Activated CD8-positive, alpha-beta memory T cell treated with anti-CD3 and anti-CD28 coated beads, Interleukin-2, amount 10 ng/mL, durations not matched to agents 7 days and 5 days (primary cell): ENCODE measurements at regions not wholly inside any gene's neighbourhood (a gene's known extent, or its start where the extent isn't known, plus 50 kb on each side); places are given as distances from the start of the nearest gene placed in this dataset.
A peak's percentile ranks its signal among the peaks of the same experiment; 100 is the strongest.
"Not testable (repeated sequence)": the region's sequence is repeated elsewhere in the genome, so short reads cannot be mapped to it uniquely, and the experiment has no call there.

ENCODE experiments used
- ATAC-seq: fragments of 150-1000 bp; cut with Tn5 transposase; one replicate; pipeline ENCODE4 v1.10.0; 2021; ENCODE audit warnings: moderate library complexity
- CTCF ChIA-PET: fragments of 350-600 bp; sonication (Branson Sonifier 250); formaldehyde crosslinking; loops from one replicate; lab custom pipeline; 2021; ENCODE audit warnings: antibody characterized with exemption; lab: Charles Lee
- DNase-seq: peaks from one replicate; pipeline ENCODE4 v3.0.0-alpha.2; 2020
- H3K27ac Mint-ChIP-seq: one replicate; pipeline ENCODE4 v1.8.0; 2021; ENCODE audit warnings: mild to moderate bottlenecking, mixed read lengths
- H3K27me3 Mint-ChIP-seq: one replicate; pipeline ENCODE4 v1.8.0; 2021; ENCODE audit warnings: mixed read lengths
- H3K36me3 Mint-ChIP-seq: one replicate; pipeline ENCODE4 v1.8.0; 2021; ENCODE audit warnings: mild to moderate bottlenecking, mixed read lengths
- H3K4me1 Mint-ChIP-seq: one replicate; pipeline ENCODE4 v1.8.0; 2021; ENCODE audit warnings: mixed read lengths
- H3K4me3 Mint-ChIP-seq: one replicate; pipeline ENCODE4 v1.8.0; 2021; ENCODE audit warnings: mild to moderate bottlenecking, moderate library complexity, mixed read lengths
- H3K9me3 Mint-ChIP-seq: one replicate; pipeline ENCODE4 v1.8.0; 2022; ENCODE audit warnings: low read depth, mixed read lengths

- CTCF ChIA-PET = no interaction called here
- Mint-ChIP-seq H3K9me3 (no peaks in the 10 kb centered on the region), H3K27ac (no peak overlapping the region), H3K4me3 (no peak overlapping the region), H3K27me3 (no peaks in the 10 kb centered on the region), H3K4me1 (no peaks in the 10 kb centered on the region), H3K36me3 (no peaks in the 10 kb centered on the region)
- ATAC-seq = no peak
- no peak for DNase-seq
Observed at GRCh38 chr4:166153548-166153947, 280.5 kb downstream of the TLL1 start.

GRCh38 chr4:166162327-166162726, 289.3 kb downstream of the TLL1 start:
- ATAC-seq (no peak), DNase-seq (no peak)
- no peaks in the 10 kb centered on the region for H3K9me3 Mint-ChIP-seq
- CTCF ChIA-PET = no interaction called here
- H3K36me3 Mint-ChIP-seq = no peaks in the 10 kb centered on the region
- no peak overlapping the region for H3K27ac Mint-ChIP-seq
- no peaks in the 10 kb centered on the region for H3K27me3 Mint-ChIP-seq
- no peak overlapping the region for H3K4me3 Mint-ChIP-seq
- H3K4me1 Mint-ChIP-seq = peaks cover 2% of the 10 kb centered on the region

- CTCF ChIA-PET = interaction anchor here (0.8 to 1.4 kb wide), 3 partner anchors 14 to 1456 kb away, joined by 3 to 5 read pairs (median 3); no protein-coding TSS in a partner anchor
- no peaks in the 10 kb centered on the region for H3K36me3 Mint-ChIP-seq
- peak; percentile 73 for ATAC-seq
- no peaks in the 10 kb centered on the region for H3K27me3 Mint-ChIP-seq
- H3K9me3 Mint-ChIP-seq = no peaks in the 10 kb centered on the region
- H3K27ac Mint-ChIP-seq = no peak overlapping the region
- H3K4me1 Mint-ChIP-seq = peaks cover 2% of the 10 kb centered on the region
- DNase-seq = no peak
- no peak overlapping the region for H3K4me3 Mint-ChIP-seq
Observed at GRCh38 chr4:166165829-166166420, 292.9 kb downstream of the TLL1 start.

GRCh38 chr4:166169111-166169510, 296.1 kb downstream of the TLL1 start:
- Mint-ChIP-seq H3K27ac (no peak overlapping the region), H3K4me1 (peaks cover 2% of the 10 kb centered on the region), H3K4me3 (no peak overlapping the region), H3K36me3 (no peaks in the 10 kb centered on the region), H3K9me3 (no peaks in the 10 kb centered on the region), H3K27me3 (no peaks in the 10 kb centered on the region)
- DNase-seq = no peak
- ATAC-seq = no peak
- CTCF ChIA-PET = interaction anchor here (0.6 kb wide), 1 partner anchor 275 kb away, joined by 5 read pairs; no protein-coding TSS in a partner anchor

- Mint-ChIP-seq H3K27ac (no peak overlapping the region), H3K36me3 (no peaks in the 10 kb centered on the region), H3K4me1 (no peaks in the 10 kb centered on the region), H3K27me3 (no peaks in the 10 kb centered on the region), H3K9me3 (no peaks in the 10 kb centered on the region), H3K4me3 (no peak overlapping the region)
- CTCF ChIA-PET = no interaction called here
- no peak for DNase-seq
- no peak for ATAC-seq
Observed at GRCh38 chr4:166172619-166173018, 299.6 kb downstream of the TLL1 start.

GRCh38 chr4:166174717-166175490, 301.9 kb downstream of the TLL1 start:
- Mint-ChIP-seq H3K27ac (no peak overlapping the region), H3K36me3 (no peaks in the 10 kb centered on the region), H3K9me3 (no peaks in the 10 kb centered on the region), H3K4me3 (no peak overlapping the region), H3K4me1 (no peaks in the 10 kb centered on the region), H3K27me3 (no peaks in the 10 kb centered on the region)
- no peak for ATAC-seq
- DNase-seq = no peak
- CTCF ChIA-PET = no interaction called here

GRCh38 chr4:166182145-166182544, 309.1 kb downstream of the TLL1 start:
- no peaks in the 10 kb centered on the region for H3K27me3 Mint-ChIP-seq
- ATAC-seq (no peak), DNase-seq (no peak)
- H3K36me3 Mint-ChIP-seq = no peaks in the 10 kb centered on the region
- no peaks in the 10 kb centered on the region for H3K9me3 Mint-ChIP-seq
- CTCF ChIA-PET = no interaction called here
- H3K27ac Mint-ChIP-seq = no peak overlapping the region
- no peaks in the 10 kb centered on the region for H3K4me1 Mint-ChIP-seq
- H3K4me3 Mint-ChIP-seq = no peak overlapping the region

- no peak overlapping the region for H3K4me3 Mint-ChIP-seq
- H3K36me3 Mint-ChIP-seq = no peaks in the 10 kb centered on the region
- H3K9me3 Mint-ChIP-seq = no peaks in the 10 kb centered on the region
- no peak for DNase-seq
- CTCF ChIA-PET = no interaction called here
- no peaks in the 10 kb centered on the region for H3K27me3 Mint-ChIP-seq
- no peak overlapping the region for H3K27ac Mint-ChIP-seq
- H3K4me1 Mint-ChIP-seq = no peaks in the 10 kb centered on the region
- ATAC-seq = no peak
Observed at GRCh38 chr4:166195101-166195500, 322.1 kb downstream of the TLL1 start.

GRCh38 chr4:166197166-166197565, 324.1 kb downstream of the TLL1 start:
- H3K27ac Mint-ChIP-seq = no peak overlapping the region
- ATAC-seq = no peak
- H3K36me3 Mint-ChIP-seq = no peaks in the 10 kb centered on the region
- no peaks in the 10 kb centered on the region for H3K4me1 Mint-ChIP-seq
- CTCF ChIA-PET = no interaction called here
- H3K9me3 Mint-ChIP-seq = no peaks in the 10 kb centered on the region
- H3K4me3 Mint-ChIP-seq = no peak overlapping the region
- DNase-seq = no peak
- H3K27me3 Mint-ChIP-seq = no peaks in the 10 kb centered on the region

GRCh38 chr4:166198041-166198440, 325.0 kb downstream of the TLL1 start:
- Mint-ChIP-seq H3K9me3 (no peaks in the 10 kb centered on the region), H3K4me3 (no peak overlapping the region), H3K4me1 (no peaks in the 10 kb centered on the region), H3K27ac (no peak overlapping the region), H3K36me3 (no peaks in the 10 kb centered on the region), H3K27me3 (no peaks in the 10 kb centered on the region)
- DNase-seq (no peak), ATAC-seq (no peak)
- CTCF ChIA-PET = no interaction called here

GRCh38 chr4:166198516-166199310, 325.7 kb downstream of the TLL1 start:
- CTCF ChIA-PET = no interaction called here
- Mint-ChIP-seq H3K9me3 (no peaks in the 10 kb centered on the region), H3K27ac (no peak overlapping the region), H3K4me1 (no peaks in the 10 kb centered on the region), H3K36me3 (no peaks in the 10 kb centered on the region), H3K4me3 (no peak overlapping the region), H3K27me3 (no peaks in the 10 kb centered on the region)
- DNase-seq = no peak
- ATAC-seq = no peak

- H3K4me3 Mint-ChIP-seq = no peak overlapping the region
- H3K27me3 Mint-ChIP-seq = no peaks in the 10 kb centered on the region
- DNase-seq (no peak), ATAC-seq (no peak)
- H3K4me1 Mint-ChIP-seq = no peaks in the 10 kb centered on the region
- no peaks in the 10 kb centered on the region for H3K9me3 Mint-ChIP-seq
- H3K27ac Mint-ChIP-seq = no peak overlapping the region
- CTCF ChIA-PET = no interaction called here
- no peaks in the 10 kb centered on the region for H3K36me3 Mint-ChIP-seq
Observed at GRCh38 chr4:166202991-166203390, 330.0 kb downstream of the TLL1 start.

- H3K4me1 Mint-ChIP-seq, H3K9me3 Mint-ChIP-seq, CTCF ChIA-PET, ATAC-seq, H3K27me3 Mint-ChIP-seq, H3K36me3 Mint-ChIP-seq, H3K27ac Mint-ChIP-seq, DNase-seq, H3K4me3 Mint-ChIP-seq: not testable (repeated sequence)
Observed at GRCh38 chr4:166212326-166212725, 339.3 kb downstream of the TLL1 start.

- H3K27me3 Mint-ChIP-seq = no peaks in the 10 kb centered on the region
- ATAC-seq (no peak), DNase-seq (no peak)
- CTCF ChIA-PET = no interaction called here
- no peaks in the 10 kb centered on the region for H3K4me1 Mint-ChIP-seq
- no peak overlapping the region for H3K4me3 Mint-ChIP-seq
- H3K27ac Mint-ChIP-seq = no peak overlapping the region
- H3K9me3 Mint-ChIP-seq = no peaks in the 10 kb centered on the region
- no peaks in the 10 kb centered on the region for H3K36me3 Mint-ChIP-seq
Observed at GRCh38 chr4:166222271-166222670, 349.2 kb downstream of the TLL1 start.
